GM21367 (cell line): ENCODE measurements at regions not wholly inside any gene's neighbourhood (a gene's known extent, or its start where the extent isn't known, plus 50 kb on each side); places are given as distances from the start of the nearest gene placed in this dataset.
"Not testable (repeated sequence)": the region's sequence is repeated elsewhere in the genome, so short reads cannot be mapped to it uniquely, and the experiment has no call there.

Experiments
- ATAC-seq: cut with Tn5 transposase; IDR thresholded peaks from one replicate; pipeline ENCODE4 v1.9.1; 2021; ENCODE audit not compliant: unreplicated experiment

- ATAC-seq = no peak
These were observed 92.4 kb upstream of the B3GAT2 start for GRCh38 chr6:71049198-71049770.

GRCh38 chr6:71053475-71053874 lies 96.6 kb upstream of the B3GAT2 start:
- ATAC-seq = no peak

GRCh38 chr6:71056656-71057055 lies 99.8 kb upstream of the B3GAT2 start:
- no peak for ATAC-seq

GRCh38 chr6:71066153-71066552 lies 109.3 kb upstream of the B3GAT2 start:
- ATAC-seq = no peak

GRCh38 chr6:71067816-71068215 lies 111.0 kb upstream of the B3GAT2 start:
- no peak for ATAC-seq

GRCh38 chr6:71072508-71072907 lies 115.6 kb upstream of the B3GAT2 start:
- no peak for ATAC-seq

- ATAC-seq = no peak
These were observed 120.8 kb upstream of the B3GAT2 start for GRCh38 chr6:71077655-71078054.

- no peak for ATAC-seq
These were observed 122.8 kb upstream of the B3GAT2 start for GRCh38 chr6:71079677-71080076.

- ATAC-seq = no peak
These were observed 123.3 kb upstream of the B3GAT2 start for GRCh38 chr6:71080133-71080532.

GRCh38 chr6:71080826-71081225 lies 124.0 kb upstream of the B3GAT2 start:
- no peak for ATAC-seq

- ATAC-seq = no peak
These were observed 125.3 kb upstream of the B3GAT2 start for GRCh38 chr6:71082033-71082650.

- no peak for ATAC-seq
These were observed 126.5 kb upstream of the B3GAT2 start for GRCh38 chr6:71083308-71083820.

- ATAC-seq = no peak
These were observed 131.3 kb upstream of the B3GAT2 start for GRCh38 chr6:71088166-71088565.

GRCh38 chr6:71090217-71090616 lies 133.4 kb upstream of the B3GAT2 start:
- no peak for ATAC-seq

- ATAC-seq = no peak
These were observed 134.3 kb upstream of the B3GAT2 start for GRCh38 chr6:71091167-71091566.

GRCh38 chr6:71091956-71092355 lies 135.1 kb upstream of the B3GAT2 start:
- no peak for ATAC-seq

- not testable (repeated sequence) for ATAC-seq
These were observed 140.4 kb upstream of the B3GAT2 start for GRCh38 chr6:71097264-71097663.

- ATAC-seq = no peak
These were observed 142.8 kb upstream of the B3GAT2 start for GRCh38 chr6:71099649-71100048.

- no peak for ATAC-seq
These were observed 146.3 kb upstream of the B3GAT2 start for GRCh38 chr6:71103130-71103529.

- no peak for ATAC-seq
These were observed 146.8 kb upstream of the B3GAT2 start for GRCh38 chr6:71103641-71104040.

GRCh38 chr6:71106276-71106675 lies 149.4 kb upstream of the B3GAT2 start:
- ATAC-seq = no peak

GRCh38 chr6:71107911-71108420 lies 151.1 kb upstream of the B3GAT2 start:
- no peak for ATAC-seq

- ATAC-seq = no peak
These were observed 157.7 kb upstream of the B3GAT2 start for GRCh38 chr6:71114544-71114943.
